ENCODE measurements at regions not wholly inside any gene's neighbourhood (a gene's known extent, or its start where the extent isn't known, plus 50 kb on each side); places are given as distances from the start of the nearest gene placed in this dataset.

DNA sequence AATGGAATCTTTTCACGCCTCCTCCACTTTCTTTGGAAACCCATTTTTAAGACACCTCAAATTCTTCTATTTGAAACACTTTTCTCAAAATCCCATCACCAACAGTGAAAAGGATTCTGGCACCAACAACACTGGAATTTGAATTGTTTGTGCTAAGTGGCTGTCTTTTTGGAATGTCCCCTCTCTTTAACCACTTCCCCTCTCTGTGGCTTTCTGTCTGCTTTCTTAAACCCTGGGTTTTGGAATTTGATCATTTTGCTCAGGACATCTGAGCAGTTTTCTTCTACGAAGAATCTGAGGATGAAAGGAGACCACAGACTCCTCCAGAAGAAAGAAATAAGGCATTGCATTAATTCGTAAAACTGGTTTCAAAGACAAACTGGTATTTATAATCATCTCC is 89.0 kb downstream of the MXRA5 start:
- no peak for DNase-seq

GRCh38 chrX:3256868-3257267 is 89.6 kb downstream of the MXRA5 start:
- DNase-seq: no peak

DNA sequence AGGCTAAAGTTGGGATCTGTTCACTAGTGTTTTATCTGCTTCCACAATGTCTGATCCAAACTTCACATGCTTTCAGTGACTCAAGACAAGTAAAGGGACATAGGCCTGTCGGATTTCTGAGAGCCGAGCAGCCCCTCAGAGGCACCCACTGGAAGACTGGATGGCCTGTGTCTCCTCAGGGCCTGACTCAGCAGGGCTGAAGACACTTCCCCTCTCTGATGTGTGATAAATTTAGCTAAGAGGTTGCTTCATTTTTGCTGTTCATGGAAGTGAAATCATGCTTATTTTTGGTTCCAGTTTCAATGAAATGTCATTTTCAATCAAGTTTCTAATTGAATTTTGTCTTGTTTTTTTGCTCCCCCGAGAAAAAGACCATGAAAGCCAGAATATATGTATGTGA is 93.7 kb downstream of the MXRA5 start:
- peak in 7 of 56 donors; percentile 0 to 13 (median 0) for DNase-seq

GRCh38 chrX:3250966-3251365 is 95.5 kb downstream of the MXRA5 start:
- DNase-seq: no peak

GRCh38 chrX:3244955-3245354 is 101.5 kb downstream of the MXRA5 start:
- no peak for DNase-seq

DNA sequence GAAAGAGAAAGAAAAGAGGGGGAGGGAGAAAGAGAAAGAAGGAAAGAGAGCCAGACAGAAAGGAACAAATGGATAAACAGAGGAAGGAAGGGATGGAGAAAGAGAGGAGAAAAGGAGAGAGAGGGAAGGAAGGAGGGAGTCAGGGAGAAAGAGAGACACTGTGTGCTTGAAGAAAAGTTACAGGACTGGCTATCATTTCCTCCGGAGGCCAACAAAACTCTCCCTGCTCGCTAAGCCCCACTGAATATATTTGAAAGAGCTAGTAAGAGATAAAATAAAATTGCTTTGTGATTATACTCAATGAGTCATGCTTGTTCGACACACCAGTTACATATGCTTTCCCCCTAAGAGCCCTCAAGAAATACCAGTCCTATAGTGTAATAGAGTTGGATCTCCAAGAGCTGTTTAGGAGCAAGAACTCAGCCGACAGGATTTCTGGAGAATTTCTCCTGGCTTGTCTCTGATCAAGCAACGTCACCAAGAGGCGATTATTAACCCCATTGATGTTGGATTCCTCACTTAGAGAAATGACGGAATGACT is 102.2 kb downstream of the MXRA5 start:
- no peak for DNase-seq

- no peak for DNase-seq
Observed at GRCh38 chrX:3232262-3232923, 114.1 kb downstream of the MXRA5 start.

- no peak for DNase-seq
Observed at GRCh38 chrX:3231766-3232165, 114.7 kb downstream of the MXRA5 start.

GRCh38 chrX:3230496-3230895 is 116.0 kb downstream of the MXRA5 start:
- no peak for DNase-seq

- DNase-seq: no peak
Observed at GRCh38 chrX:3227526-3227925, 118.9 kb downstream of the MXRA5 start.

DNA sequence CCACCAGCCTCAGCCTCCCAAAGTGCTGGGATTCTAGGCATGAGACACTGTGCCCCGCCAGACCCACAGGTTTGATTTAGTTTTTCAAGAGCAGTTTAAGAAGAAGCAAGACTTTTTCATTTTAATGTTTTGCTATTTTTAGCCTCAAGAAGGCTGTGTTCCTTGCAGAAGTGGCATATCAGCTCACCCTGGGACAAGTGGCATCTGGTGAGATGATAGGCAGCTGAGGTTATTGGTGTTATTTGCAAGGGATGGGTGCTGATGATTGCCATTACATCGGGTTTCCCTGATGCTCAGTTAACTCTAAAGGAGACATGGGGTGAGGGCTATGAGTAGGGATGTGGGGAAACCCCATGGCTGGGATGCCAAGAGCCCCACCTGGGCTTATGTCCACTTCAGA is 120.4 kb downstream of the MXRA5 start:
- no peak for DNase-seq

GRCh38 chrX:3221643-3222042 is 124.8 kb downstream of the MXRA5 start:
- DNase-seq: no peak

GRCh38 chrX:3219667-3220066 is 126.8 kb downstream of the MXRA5 start:
- DNase-seq: no peak

DNA sequence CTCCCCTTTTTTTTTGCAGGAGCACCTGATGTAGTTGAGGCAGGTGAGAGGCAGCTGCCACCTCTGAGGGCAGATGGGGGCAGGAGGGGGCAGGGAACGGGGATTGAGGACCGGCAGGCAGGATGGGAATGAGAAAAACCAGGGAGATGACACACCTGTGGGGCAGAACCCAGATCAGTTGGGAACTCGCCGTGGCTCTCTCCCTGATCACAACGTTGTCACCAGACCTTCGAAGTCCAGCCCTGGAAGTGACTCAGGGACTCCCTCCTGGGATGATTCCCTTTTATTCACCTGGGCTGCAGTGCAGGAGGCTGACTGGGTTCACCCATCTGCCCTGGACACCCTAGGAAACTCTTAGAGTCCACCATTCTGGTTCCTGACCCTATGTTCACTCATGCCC is 127.2 kb downstream of the MXRA5 start:
- no peak for DNase-seq

GRCh38 chrX:3218442-3218841 is 128.0 kb downstream of the MXRA5 start:
- DNase-seq: no peak

DNA sequence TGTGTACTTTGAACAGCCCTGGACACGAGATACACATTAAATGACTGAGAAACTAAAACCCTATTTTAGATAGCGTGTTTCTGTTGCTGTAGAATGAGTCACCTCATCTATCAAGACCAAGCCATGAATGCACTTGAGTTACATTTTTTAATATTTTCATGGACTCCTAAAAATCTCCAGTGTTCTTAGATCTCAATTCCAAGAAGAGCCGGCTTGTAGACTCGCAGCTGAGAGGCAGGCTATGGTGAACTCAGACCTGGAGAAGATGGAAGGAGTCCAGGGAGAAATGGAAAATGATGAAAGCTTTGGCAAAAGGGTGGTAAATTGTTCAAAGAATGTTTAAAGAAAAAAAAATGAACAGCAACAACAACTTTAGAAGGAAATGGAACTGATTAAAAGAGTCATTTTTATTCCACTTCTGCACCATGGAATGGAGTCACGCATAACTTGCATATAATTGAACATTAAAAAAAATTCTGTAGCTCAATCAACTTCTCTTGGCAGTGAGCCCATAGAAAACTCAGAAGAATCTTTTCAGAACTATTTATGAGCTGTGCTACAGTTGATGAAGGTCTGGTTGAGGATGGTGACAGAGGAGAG is 129.8 kb downstream of the MXRA5 start:
- no peak for DNase-seq

DNA sequence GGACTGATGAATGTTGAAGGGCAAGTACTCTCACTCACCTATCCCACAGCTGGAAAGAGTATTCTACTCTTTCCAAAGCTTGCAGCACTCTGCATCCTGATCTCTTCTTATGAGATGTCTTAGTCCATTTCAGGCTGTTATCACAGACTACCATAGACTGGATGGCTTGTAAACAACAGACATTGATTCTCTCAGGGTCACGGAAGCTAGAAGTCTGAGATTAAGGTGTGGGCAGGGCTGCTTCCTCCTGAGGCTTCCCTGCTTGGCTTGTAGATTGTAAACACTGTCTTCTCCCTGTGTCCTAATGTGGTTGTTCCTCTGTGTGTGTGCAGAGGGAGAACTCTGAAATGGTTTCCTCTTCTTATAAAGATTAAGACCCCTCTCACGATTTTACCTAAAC is 131.2 kb downstream of the MXRA5 start:
- DNase-seq: no peak

DNA sequence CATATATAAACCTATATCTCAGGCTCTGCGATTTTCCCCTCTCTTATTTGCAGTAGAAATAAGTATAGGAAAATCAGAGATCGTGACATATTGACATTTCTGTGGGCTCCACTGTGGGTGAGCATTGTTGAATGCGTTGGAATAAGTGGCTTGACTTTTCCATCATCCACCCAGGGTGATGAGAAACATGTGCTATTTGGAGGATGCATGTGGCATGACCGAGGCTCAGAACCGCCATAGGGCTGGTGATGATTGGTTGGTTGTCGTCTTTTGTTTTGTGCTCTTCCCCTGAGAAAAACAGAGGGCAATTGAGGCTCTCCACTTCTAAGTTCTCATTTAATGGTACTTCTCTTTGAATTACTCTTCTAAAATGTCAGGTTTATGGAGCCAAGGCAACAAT is 140.1 kb downstream of the MXRA5 start:
- DNase-seq: no peak

- DNase-seq: no peak
Observed at GRCh38 chrX:3204606-3205005, 141.8 kb downstream of the MXRA5 start.

GRCh38 chrX:3195845-3196244 is 150.6 kb downstream of the MXRA5 start:
- DNase-seq: no peak

GRCh38 chrX:3192835-3193234 is 151.6 kb downstream of the ARSF start:
- no peak for DNase-seq

DNA sequence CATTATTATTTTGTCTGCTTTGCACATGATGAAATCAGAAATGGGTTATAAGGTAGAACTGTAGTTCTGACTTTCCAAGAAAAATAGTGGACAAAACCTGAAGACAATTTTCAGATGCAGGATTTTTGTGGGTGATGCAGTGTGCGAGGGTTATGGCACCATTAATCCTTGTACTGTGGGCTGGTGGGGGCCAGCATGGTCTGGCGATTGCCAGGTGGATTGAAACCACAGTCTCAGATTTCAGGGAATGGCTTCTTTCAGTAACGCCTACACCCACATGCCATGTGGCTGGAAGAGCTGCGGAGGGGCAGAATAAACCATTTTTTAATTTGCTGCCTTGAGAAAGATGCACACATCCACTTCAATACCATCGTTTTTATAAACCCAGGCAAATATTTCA is 150.5 kb downstream of the ARSF start:
- no peak for DNase-seq

- DNase-seq: no peak
Observed at GRCh38 chrX:3191201-3191600, 149.9 kb downstream of the ARSF start.

Data from amygdala (tissue), 56 donors.